ENCODE measurements at regions not wholly inside any gene's neighbourhood (a gene's known extent, or its start where the extent isn't known, plus 50 kb on each side); places are given as distances from the start of the nearest gene placed in this dataset.

DNA sequence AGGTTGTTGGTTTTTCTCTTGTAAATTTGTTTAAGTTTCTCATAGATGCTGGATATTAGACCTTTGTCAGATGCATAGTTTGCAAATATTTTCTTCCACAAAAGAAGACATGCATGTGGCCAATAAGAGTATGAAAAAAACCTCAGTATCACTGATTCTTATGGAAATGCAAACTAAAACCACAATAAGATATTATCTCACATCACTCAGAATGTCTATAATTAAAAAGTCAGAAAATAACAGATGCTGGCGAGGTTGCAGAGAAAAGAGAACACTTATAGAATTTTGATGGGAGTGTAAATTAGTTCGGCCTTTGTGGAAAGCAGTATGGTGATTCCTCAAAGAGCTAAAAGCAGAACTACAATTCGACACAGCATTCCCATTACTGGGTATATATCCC lies 1355.6 kb downstream of the FAM133A start:
- no peak for DNase-seq (ENCODE audit: low read depth in 2 of 3, low spot score in 1 of 3)

DNA sequence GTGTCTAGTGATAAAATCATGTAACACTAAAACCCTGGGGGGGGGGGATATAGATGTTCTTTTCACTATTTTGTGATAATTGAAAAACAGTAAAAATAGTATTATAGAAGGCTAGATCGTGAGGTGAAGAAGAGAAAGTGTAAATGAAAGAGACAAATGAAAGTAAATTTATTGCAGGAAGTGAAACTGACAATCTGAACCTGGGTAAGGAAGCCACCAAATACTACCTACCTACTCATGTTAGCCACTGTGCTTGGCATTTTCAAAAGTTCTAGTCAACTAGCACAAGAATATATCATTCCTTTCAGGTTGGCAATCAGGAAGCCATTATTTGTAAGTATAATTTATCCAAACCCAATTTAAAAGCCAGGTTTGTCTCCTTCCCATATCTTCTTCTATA lies 1366.1 kb downstream of the FAM133A start:
- DNase-seq (ENCODE audit: low read depth in 2 of 3, low spot score in 1 of 3) = no peak

DNA sequence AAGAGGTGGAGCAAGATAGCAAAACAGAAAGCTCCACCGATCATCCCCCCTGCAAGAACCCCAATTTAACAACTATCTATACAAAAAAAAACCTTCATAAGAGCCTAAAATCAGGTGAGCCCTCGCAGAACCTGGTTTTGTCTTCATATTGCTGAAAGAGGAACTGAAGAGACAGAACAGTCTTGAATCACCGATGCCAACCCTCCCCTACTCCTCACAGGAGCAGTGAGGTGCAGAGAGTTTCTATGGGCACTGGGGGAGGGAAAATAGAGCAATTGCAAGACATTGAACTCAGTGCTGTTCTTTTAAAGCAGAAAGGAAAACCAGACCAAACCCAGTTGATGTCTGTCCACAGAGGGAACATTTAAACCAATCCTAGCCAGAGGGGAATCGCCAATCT lies 1370.3 kb downstream of the FAM133A start:
- no peak for DNase-seq (ENCODE audit: low read depth in 2 of 3, low spot score in 1 of 3)

DNA sequence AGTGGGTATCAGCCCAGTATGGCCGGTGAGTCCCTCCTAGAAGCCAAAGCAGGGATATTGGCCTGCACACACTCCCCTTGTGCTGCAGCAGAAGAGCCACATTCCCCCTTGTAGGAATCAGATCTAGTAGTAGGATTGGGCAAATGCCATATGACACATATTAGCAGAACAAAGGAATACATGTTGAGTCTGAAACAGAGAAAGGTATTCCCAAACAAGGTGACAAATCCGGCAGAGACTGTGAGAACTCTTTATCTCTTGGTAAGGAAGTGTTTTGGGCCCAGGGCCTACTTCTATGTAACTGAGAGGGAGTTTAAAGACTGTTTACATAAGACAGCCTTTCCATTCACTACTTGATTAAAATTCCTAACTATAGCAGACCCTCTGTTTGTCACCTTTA lies 1382.0 kb downstream of the FAM133A start:
- DNase-seq (ENCODE audit: low read depth in 2 of 3, low spot score in 1 of 3) = no peak

DNA sequence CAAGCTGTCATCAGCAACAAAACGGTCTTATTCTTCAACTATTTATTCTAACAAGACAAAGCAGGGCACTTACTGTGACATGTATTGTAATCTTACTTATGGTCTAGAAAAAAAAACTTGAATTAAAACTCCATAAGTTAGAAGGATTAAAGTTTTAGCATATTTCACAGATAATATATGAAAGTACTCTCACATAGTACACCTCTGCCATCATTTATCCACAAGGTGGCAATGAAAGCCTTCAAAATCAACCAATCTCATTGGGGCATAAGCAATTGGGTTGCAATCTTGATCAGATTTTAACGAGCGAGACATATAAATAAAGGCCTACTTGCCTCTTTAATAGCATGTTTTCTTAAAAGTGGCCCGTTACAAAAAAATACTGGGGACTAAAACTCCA lies 1382.9 kb downstream of the FAM133A start:
- DNase-seq (ENCODE audit: low read depth in 2 of 3, low spot score in 1 of 3) = no peak

DNA sequence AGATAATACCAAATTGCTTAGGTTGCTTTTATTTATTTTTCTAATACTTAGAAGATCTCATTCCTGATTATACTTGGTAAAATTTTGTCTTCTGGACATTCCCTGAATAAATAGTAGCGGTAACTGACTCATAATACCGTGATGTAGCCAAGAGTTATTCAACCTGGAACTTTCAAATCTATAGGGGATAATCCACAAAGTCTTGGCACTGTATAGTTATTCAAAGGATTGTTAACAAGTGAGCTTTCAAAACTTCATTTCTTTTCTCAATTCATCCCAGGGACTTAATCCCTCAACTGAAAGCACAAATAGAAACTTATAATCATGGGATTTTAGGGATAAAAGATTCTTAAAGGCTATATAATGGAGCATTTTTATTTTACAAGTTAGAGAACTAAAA lies 1383.3 kb downstream of the FAM133A start:
- DNase-seq (ENCODE audit: low read depth in 2 of 3, low spot score in 1 of 3) = no peak

DNA sequence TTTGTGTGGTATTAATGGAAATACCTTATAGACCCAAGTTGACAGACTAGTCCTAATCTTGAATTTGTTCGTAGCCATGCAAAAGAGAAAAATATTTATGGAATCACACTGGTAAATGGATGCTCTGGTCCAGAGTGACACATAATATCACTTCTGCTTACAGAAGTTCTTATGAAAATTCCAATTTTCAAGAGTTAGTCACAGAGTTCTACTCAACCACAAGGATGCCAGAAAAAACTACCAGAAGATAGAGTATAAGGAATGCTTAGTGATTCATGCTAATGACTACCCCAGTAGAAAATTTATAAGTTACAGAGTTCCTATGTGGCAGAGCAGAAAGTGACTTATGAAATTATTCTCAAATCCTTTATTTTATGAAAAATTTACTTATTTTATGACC lies 1384.8 kb downstream of the FAM133A start:
- no peak for DNase-seq (ENCODE audit: low read depth in 2 of 3, low spot score in 1 of 3)

DNA sequence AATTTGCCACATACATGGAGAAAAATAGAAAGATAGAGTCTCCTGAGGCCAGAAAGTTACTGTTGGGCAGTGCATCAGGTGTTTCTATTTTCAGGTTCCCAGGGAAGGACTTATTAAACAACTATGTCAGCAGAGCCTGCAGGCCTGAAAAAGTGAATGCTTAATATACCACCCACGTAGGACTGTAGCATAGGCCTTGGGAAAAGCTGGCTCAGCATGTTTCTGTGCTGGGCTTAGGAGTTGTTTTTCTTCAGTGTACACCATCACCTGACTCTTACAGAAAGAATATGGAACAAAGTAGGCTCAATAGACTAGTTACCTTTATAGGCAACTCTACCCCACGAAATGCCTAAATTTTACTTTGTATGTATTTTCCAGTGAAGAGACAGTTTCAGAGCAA lies 1385.9 kb downstream of the FAM133A start:
- DNase-seq (ENCODE audit: low read depth in 2 of 3, low spot score in 1 of 3) = no peak

DNA sequence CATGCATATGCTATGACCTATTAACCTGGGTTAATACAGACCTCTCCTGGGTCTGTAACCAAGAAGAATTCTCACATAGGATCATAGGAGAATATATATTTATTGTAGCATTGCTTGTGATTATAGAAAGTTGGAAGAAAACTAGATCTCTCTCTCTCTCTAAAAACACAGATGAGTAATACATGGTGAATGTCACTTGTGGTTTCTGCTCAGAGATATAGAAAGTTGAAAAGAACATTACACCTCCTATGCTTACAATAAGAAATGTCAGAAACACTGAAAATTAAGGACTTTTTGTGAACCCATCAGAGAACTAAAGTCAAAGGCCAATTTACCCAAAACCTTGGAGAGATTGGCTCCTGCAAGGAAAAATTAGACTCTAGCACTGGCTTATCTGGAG lies 1389.5 kb downstream of the FAM133A start:
- DNase-seq (ENCODE audit: low read depth in 2 of 3, low spot score in 1 of 3) = no peak

DNA sequence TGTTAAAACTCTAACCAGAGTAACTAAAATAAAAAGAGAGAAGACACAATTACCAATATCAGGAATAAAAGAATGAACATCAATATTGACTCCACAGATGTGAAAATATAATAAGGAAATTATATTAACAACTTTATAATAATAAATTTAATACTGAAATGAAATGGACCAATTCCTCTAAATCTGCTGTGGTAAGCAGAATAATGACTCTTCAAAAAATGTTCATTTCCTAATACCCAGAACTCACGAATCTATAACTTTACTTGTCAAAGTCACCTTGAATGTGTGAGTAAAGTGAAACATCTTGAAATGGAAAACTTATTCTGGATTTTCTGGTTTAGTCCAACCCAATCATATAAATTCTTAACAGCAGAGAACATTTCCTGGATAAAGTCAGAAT lies 1391.1 kb downstream of the FAM133A start:
- DNase-seq (ENCODE audit: low read depth in 2 of 3, low spot score in 1 of 3) = no peak

DNA sequence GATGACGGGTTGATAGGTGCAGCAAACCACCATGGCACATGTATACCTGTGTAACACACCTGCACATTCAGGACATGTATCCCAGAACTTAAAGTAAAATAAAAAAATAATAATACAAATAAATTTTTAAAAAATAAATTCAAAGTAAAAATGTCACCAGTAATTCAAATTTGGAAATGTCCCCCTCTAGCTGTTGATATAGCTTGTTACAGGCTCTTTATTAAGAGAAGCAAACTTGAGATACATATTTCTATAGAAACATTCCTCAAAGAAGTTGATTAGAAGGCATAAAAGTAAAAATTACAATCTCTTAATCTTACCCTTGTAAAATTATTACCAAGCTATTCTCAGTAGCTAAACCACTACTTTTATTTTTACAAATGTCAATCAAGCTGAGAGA lies 1397.0 kb downstream of the FAM133A start:
- no peak for DNase-seq (ENCODE audit: low read depth in 2 of 3, low spot score in 1 of 3)

DNA sequence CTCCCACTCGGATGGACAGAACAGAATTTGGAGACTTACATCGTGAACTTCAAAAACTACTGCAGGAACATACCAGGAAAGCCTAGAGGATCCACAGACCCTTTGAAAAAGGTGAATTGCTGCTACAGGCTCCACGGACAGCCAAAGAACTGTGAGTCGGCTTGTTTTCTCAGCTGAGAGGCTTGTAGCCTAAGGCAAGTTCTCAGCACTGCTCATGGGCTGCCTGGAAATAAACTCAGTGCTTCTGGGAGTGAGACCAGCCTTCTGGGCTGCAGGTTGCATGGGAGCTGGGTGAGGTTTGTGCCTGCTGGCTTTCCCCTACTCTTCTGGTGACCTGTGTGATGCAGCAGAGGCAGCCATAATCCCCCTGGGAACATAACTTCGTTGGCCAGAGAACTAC lies 1397.6 kb downstream of the FAM133A start:
- DNase-seq (ENCODE audit: low read depth in 2 of 3, low spot score in 1 of 3) = no peak

DNA sequence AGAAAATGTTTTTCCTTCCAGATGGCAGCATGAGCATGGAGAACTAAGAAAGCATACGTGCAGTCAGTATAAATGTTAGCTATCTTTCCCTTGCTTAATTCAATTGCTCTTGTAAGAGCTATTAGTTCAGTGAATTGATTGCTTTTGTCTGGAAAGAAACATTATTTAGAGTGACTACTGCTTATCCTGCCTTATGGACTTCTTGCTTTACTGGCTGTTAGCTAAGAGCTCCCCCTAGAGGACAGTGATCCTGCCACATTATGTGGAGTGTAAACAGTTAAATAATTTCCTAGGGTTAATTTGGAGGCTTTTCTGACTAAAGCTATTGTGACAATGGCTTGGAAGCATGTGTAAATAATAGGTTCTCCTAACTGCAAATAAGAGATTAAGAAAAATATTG lies 1402.4 kb downstream of the FAM133A start:
- peak in 1 of 3 donors; percentile 16 for DNase-seq (ENCODE audit: low read depth in 2 of 3, low spot score in 1 of 3)

DNA sequence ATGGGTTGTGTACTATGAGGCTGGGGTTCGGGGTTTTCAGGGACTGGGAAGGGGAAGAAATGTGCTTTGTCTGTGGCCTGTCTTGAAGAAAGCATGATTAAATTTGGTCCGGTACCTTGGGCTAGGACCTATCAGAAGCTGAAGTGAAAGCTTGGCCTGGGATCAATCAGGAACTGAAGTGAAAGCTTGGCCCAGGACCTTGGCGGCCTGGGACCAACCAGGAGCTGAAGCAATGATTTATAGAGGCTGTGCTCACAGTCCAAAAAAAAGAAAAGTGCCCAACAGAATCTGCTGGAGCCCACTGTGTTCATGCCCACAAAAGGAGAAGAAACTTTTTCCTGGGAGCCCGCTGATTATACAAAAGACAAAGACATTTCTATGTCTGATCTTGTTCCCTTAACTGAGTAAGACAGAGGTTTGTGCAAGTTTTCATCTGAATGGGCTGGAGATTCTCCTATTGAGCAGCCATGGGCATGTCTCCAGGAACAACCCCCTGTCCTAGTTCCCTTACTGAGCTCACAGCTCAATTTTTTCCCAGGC lies 1427.9 kb downstream of the FAM133A start:
- DNase-seq (ENCODE audit: low read depth in 2 of 3, low spot score in 1 of 3) = no peak

DNA sequence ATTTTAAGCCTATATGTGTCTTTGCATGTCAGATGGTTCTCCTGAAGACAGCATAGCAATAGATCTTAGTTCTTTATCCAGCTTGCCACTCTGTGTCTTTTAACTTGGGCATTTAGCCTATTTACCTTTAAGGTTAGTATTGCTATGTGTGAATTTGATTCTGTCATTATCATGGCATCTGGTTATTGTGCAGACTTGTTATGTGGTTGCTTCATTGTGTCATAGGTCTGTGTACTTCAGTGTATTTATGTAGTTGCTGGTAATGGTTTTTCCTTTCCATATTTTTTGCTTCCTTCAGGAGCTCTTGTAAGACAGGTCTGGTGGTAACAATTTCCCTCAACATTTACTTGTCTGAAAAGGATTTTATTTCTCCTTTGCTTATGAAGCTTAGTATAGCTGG lies 1443.5 kb downstream of the FAM133A start:
- no peak for DNase-seq (ENCODE audit: low read depth in 2 of 3, low spot score in 1 of 3)

DNA sequence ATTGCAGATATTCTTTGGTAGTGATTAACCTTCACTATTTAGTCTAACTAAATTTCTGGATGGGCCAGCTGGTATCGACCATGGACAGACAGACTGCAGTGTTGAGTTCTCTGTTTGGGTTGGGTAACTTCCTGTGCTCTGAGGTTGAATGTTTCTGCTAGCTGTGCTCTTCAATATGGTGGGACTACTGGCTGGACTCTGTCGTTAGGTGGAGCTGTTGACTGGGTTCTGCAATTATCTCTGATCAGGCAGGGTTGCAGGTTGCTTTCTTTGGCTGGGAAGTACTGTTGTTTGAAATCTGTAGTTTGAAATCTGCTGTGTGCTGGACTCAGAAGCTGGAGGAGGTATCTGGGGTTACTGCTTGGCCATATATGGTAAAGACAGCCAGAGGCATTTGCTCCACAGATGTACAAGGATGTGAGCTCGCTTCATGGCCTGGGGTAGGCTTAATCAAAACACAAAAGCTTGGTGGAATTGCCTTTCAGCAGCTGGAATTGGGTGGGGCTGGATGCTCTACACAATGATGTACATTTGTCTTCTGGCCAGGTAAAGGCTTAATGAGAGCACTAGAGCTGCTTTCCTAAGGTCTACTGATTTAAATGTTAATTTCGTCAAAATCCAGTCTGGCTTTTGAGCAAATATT lies 1472.0 kb downstream of the FAM133A start:
- no peak for DNase-seq (ENCODE audit: low read depth in 2 of 3, low spot score in 1 of 3)

DNA sequence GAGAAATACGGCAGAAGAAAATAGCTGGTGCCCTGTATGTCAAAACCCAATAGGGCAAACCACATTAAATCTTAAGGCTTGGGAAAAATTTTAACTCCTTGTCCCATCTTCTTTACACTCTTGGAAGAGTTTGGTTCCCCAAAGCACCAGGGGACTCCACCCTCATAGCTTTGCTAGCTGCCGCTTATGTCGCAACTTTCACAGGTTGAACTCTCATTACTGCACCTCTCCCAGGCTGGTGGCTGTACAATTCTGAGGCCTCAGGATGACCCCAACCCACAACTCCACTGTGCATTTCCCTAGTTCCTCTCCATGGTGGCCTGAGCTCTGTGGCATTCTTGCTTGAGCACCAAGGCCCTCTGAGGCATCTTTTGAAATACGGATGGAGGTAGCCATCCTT lies 1478.8 kb downstream of the FAM133A start:
- no peak for DNase-seq (ENCODE audit: low read depth in 2 of 3, low spot score in 1 of 3)

DNA sequence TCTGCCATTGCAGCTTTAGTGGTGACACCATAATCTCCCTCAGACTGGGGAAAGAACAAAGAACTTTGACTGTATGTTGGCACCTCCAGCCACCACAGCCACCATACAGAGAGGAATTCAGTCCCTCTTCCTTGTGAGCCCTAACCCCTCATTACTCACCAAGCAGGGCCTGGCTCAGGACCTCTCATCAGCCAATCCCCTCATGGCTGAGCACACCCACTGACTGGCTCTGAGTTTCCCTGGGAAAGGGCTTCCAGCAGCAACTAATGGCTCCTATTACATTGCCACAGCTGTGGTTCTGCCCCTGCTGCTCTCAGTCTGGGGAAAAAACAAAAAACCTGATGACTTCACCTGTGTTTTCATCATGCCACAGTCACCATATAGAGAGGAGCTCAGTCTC lies 1482.6 kb downstream of the FAM133A start:
- no peak for DNase-seq (ENCODE audit: low read depth in 2 of 3, low spot score in 1 of 3)
